ENCODE measurements at regions not wholly inside any gene's neighbourhood (a gene's known extent, or its start where the extent isn't known, plus 50 kb on each side); places are given as distances from the start of the nearest gene placed in this dataset.

- TF ChIP-seq, protein P1, sequence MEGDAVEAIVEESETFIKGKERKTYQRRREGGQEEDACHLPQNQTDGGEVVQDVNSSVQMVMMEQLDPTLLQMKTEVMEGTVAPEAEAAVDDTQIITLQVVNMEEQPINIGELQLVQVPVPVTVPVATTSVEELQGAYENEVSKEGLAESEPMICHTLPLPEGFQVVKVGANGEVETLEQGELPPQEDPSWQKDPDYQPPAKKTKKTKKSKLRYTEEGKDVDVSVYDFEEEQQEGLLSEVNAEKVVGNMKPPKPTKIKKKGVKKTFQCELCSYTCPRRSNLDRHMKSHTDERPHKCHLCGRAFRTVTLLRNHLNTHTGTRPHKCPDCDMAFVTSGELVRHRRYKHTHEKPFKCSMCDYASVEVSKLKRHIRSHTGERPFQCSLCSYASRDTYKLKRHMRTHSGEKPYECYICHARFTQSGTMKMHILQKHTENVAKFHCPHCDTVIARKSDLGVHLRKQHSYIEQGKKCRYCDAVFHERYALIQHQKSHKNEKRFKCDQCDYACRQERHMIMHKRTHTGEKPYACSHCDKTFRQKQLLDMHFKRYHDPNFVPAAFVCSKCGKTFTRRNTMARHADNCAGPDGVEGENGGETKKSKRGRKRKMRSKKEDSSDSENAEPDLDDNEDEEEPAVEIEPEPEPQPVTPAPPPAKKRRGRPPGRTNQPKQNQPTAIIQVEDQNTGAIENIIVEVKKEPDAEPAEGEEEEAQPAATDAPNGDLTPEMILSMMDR (IDR thresholded peaks at IDR 0.05; ENCODE audit: unreplicated experiment) = no peak
- H3K9me3 Mint-ChIP-seq (ENCODE audit: unreplicated experiment) = peaks cover 21% of the 10 kb centered on the region
- no TSS peak for BruUV-seq (replicated peaks)
- no peaks in the 10 kb centered on the region for H3K4me1 Mint-ChIP-seq (ENCODE audit: insufficient read depth, unreplicated experiment)
- no peak overlapping the region for H3K4me3 Mint-ChIP-seq (ENCODE audit: unreplicated experiment)
- DNase-seq (ENCODE audit: unreplicated experiment) = no peak
- no peaks in the 10 kb centered on the region for H3K27me3 Mint-ChIP-seq (ENCODE audit: insufficient read depth, unreplicated experiment)
- CTCF ChIA-PET = no interaction called here
- H3K27ac Mint-ChIP-seq (ENCODE audit: low read depth, unreplicated experiment) = no peak overlapping the region
- POLR2A ChIA-PET = no interaction called here
- no peaks in the 10 kb centered on the region for H3K36me3 Mint-ChIP-seq (ENCODE audit: insufficient read depth, unreplicated experiment)
- intact Hi-C loops (cut with micrococcal nuclease) = no loop called here
Measured at GRCh38 chr15:26017665-26018064, 154.5 kb upstream of the ATP10A start.

DNA sequence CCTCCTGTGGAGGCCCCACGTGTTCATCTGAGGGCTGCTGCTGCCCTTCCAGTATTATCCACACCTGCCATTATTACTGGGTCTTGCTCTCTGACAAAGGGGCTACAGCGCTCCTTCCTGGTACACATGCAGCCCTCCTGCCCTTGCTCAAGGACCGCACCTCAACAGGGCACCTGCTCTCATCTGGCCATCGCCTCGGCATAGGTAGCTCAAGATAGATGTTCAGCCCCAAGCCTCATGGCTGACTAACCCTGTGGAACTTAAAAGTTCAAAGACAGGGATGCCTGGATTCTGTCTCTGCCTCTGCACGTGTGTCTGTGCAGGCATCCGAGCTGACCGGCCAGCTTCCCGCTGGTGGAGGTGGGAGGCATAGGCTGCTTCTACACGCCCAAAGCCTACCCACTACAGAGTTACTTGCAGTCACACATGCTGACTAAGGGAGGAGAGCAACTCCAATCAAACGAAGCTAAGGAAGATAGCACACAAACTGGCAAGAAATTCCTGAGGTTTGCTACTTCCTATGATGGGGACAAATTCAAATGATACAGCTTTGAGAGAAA is 152.5 kb upstream of the ATP10A start:
- Mint-ChIP-seq H3K9me3 (ENCODE audit: unreplicated experiment) (peaks cover 12% of the 10 kb centered on the region), H3K4me1 (ENCODE audit: insufficient read depth, unreplicated experiment) (no peaks in the 10 kb centered on the region), H3K4me3 (ENCODE audit: unreplicated experiment) (no peak overlapping the region), H3K27ac (ENCODE audit: low read depth, unreplicated experiment) (no peak overlapping the region), H3K27me3 (ENCODE audit: insufficient read depth, unreplicated experiment) (no peaks in the 10 kb centered on the region), H3K36me3 (ENCODE audit: insufficient read depth, unreplicated experiment) (no peaks in the 10 kb centered on the region)
- TF ChIP-seq, protein P1 (IDR thresholded peaks at IDR 0.05; ENCODE audit: unreplicated experiment) = no peak
- DNase-seq (ENCODE audit: unreplicated experiment) = no peak
- intact Hi-C loops (cut with micrococcal nuclease) = no loop called here
- CTCF ChIA-PET = no interaction called here
- POLR2A ChIA-PET = no interaction called here
- no TSS peak for BruUV-seq (replicated peaks)

- BruUV-seq (replicated peaks) = no TSS peak
- Mint-ChIP-seq H3K36me3 (ENCODE audit: insufficient read depth, unreplicated experiment) (no peaks in the 10 kb centered on the region), H3K27me3 (ENCODE audit: insufficient read depth, unreplicated experiment) (no peaks in the 10 kb centered on the region), H3K9me3 (ENCODE audit: unreplicated experiment) (peaks cover 8% of the 10 kb centered on the region), H3K4me3 (ENCODE audit: unreplicated experiment) (no peak overlapping the region), H3K4me1 (ENCODE audit: insufficient read depth, unreplicated experiment) (no peaks in the 10 kb centered on the region), H3K27ac (ENCODE audit: low read depth, unreplicated experiment) (no peak overlapping the region)
- DNase-seq (ENCODE audit: unreplicated experiment) = no peak
- POLR2A ChIA-PET = no interaction called here
- TF ChIP-seq, protein P1 (IDR thresholded peaks at IDR 0.05; ENCODE audit: unreplicated experiment) = no peak
- CTCF ChIA-PET = no interaction called here
- intact Hi-C loops (cut with micrococcal nuclease) = no loop called here
Measured at GRCh38 chr15:26013981-26014380, 150.9 kb upstream of the ATP10A start.

- POLR2A ChIA-PET = no interaction called here
- no peaks in the 10 kb centered on the region for H3K36me3 Mint-ChIP-seq (ENCODE audit: insufficient read depth, unreplicated experiment)
- DNase-seq (ENCODE audit: unreplicated experiment) = no peak
- H3K27ac Mint-ChIP-seq (ENCODE audit: low read depth, unreplicated experiment) = no peak overlapping the region
- intact Hi-C loops (cut with micrococcal nuclease) = no loop called here
- CTCF ChIA-PET = no interaction called here
- H3K4me3 Mint-ChIP-seq (ENCODE audit: unreplicated experiment) = no peak overlapping the region
- TF ChIP-seq, protein P1 (IDR thresholded peaks at IDR 0.05; ENCODE audit: unreplicated experiment) = no peak
- BruUV-seq (replicated peaks) = no TSS peak
- no peaks in the 10 kb centered on the region for H3K4me1 Mint-ChIP-seq (ENCODE audit: insufficient read depth, unreplicated experiment)
- no peaks in the 10 kb centered on the region for H3K27me3 Mint-ChIP-seq (ENCODE audit: insufficient read depth, unreplicated experiment)
- H3K9me3 Mint-ChIP-seq (ENCODE audit: unreplicated experiment) = peaks cover 20% of the 10 kb centered on the region
Measured at GRCh38 chr15:26011916-26012315, 148.8 kb upstream of the ATP10A start.

All from MCF 10A (cell line).